SH-SY5Y (cell line): ENCODE measurements at regions not wholly inside any gene's neighbourhood (a gene's known extent, or its start where the extent isn't known, plus 50 kb on each side); places are given as distances from the start of the nearest gene placed in this dataset.

Experiments used
- GATA2 ChIP-seq: IDR thresholded peaks from 2 replicates; pipeline ENCODE4 v1.6.1; 2011; ENCODE audit warnings: mild to moderate bottlenecking, low read depth, low read length
- GATA3 ChIP-seq: IDR thresholded peaks from 2 replicates; pipeline ENCODE4 v1.6.1; 2011; ENCODE audit warnings: low read depth, mild to moderate bottlenecking, low read length, moderate library complexity

GRCh38 chr17:34511265-34511664, 68.1 kb upstream of the TMEM132E start:
- TF ChIP-seq GATA2, result no peak
- no peak for TF ChIP-seq GATA3
